Suprapubic skin (tissue), 3 donors: ENCODE measurements at regions not wholly inside any gene's neighbourhood (a gene's known extent, or its start where the extent isn't known, plus 50 kb on each side); places are given as distances from the start of the nearest gene placed in this dataset.

Experiments
- CTCF ChIP-seq, 2 donors: fragments of 200-600 bp in 1 of 2; fragments of 450-650 bp in 1 of 2; sonication (generic) in 1 of 2; IDR thresholded peaks; one replicate each; pipeline ENCODE4 v1.5.1; 2016 to 2019; ENCODE audit warnings: antibody characterized with exemption in 2 of 2, mild to moderate bottlenecking in 1 of 2, moderate library complexity in 1 of 2
- EP300 ChIP-seq: sonication (generic); formaldehyde crosslinking; IDR thresholded peaks from one replicate; pipeline ENCODE4 v1.6.1; 2017; ENCODE audit warnings: antibody characterized with exemption

- TF ChIP-seq CTCF (IDR thresholded peaks at IDR 0.05) (no peak), EP300 (no peak)
Measured at GRCh38 chr20:60100780-60101179, 142.6 kb downstream of the CDH26 start.
